H9 (cell line): ENCODE measurements at regions not wholly inside any gene's neighbourhood (a gene's known extent, or its start where the extent isn't known, plus 50 kb on each side); places are given as distances from the start of the nearest gene placed in this dataset.

Experiments
- DNase-seq: peaks from one replicate; pipeline ENCODE4 v3.0.0-alpha.2; 2017
- H2AFZ ChIP-seq: one replicate; pipeline ENCODE4 v1.6.1; 2013; ENCODE audit warnings: mild to moderate bottlenecking, low read length, control low read depth, moderate library complexity
- H2AK5ac ChIP-seq: 2 replicates; pipeline ENCODE4 v1.6.1; 2013; ENCODE audit warnings: low read length, control low read depth, mixed read lengths; ENCODE audit not compliant: insufficient read length
- H2BK120ac ChIP-seq: one replicate; pipeline ENCODE4 v1.6.1; 2013; ENCODE audit warnings: low read depth, mild to moderate bottlenecking, low read length, control low read depth, inconsistent platforms; ENCODE audit not compliant: poor library complexity, severe bottlenecking
- H2BK12ac ChIP-seq: 2 replicates; pipeline ENCODE4 v1.6.1; 2013; ENCODE audit warnings: low read length, control low read depth, mixed read lengths, low read depth; ENCODE audit not compliant: insufficient read length
- H2BK15ac ChIP-seq: 2 replicates; pipeline ENCODE4 v1.6.1; 2013; ENCODE audit warnings: low read depth, low read length, control low read depth
- H2BK20ac ChIP-seq: one replicate; pipeline ENCODE4 v1.6.1; 2013; ENCODE audit warnings: low read depth, mild to moderate bottlenecking, low read length, control low read depth, inconsistent platforms; ENCODE audit not compliant: poor library complexity, severe bottlenecking
- H2BK5ac ChIP-seq: 2 replicates; pipeline ENCODE4 v1.6.1; 2013; ENCODE audit warnings: low read length, control low read depth, mixed read lengths; ENCODE audit not compliant: insufficient read length
- H3K14ac ChIP-seq: 2 replicates; pipeline ENCODE4 v1.6.1; 2013; ENCODE audit warnings: low read length, control low read depth; ENCODE audit not compliant: insufficient read depth
- H3K18ac ChIP-seq: 2 replicates; pipeline ENCODE4 v1.6.1; 2013; ENCODE audit warnings: low read depth, mild to moderate bottlenecking, mixed read lengths, low read length, control low read depth; ENCODE audit not compliant: insufficient read length
- H3K23ac ChIP-seq: 2 replicates; pipeline ENCODE4 v1.6.1; 2013; ENCODE audit warnings: low read length, control low read depth, mixed read lengths, low read depth; ENCODE audit not compliant: insufficient read length
- H3K23me2 ChIP-seq: 2 replicates; pipeline ENCODE4 v1.6.1; 2013; ENCODE audit warnings: low read depth, mild to moderate bottlenecking, mixed read lengths, low read length, control low read depth; ENCODE audit not compliant: insufficient read length, poor library complexity, severe bottlenecking
- H3K27ac ChIP-seq: 2 replicates; pipeline ENCODE4 v1.5.1; 2013; ENCODE audit warnings: low read length, control low read depth, mixed read lengths, low read depth; ENCODE audit not compliant: insufficient read length
- H3K27me3 ChIP-seq: 2 replicates; pipeline ENCODE4 v1.6.1; 2013; ENCODE audit warnings: low read length, control low read depth, inconsistent platforms; ENCODE audit not compliant: insufficient read depth
- H3K4ac ChIP-seq: 2 replicates; pipeline ENCODE4 v1.6.1; 2013; ENCODE audit warnings: low read depth, mild to moderate bottlenecking, control low read depth, inconsistent platforms, low read length, moderate library complexity
- H3K4me1 ChIP-seq: 2 replicates; pipeline ENCODE4 v1.6.1; 2013; ENCODE audit warnings: low read length, control low read depth, inconsistent platforms; ENCODE audit not compliant: insufficient read depth
- H3K4me2 ChIP-seq: 2 replicates; pipeline ENCODE4 v1.6.1; 2013; ENCODE audit warnings: low read length, control low read depth, mixed read lengths; ENCODE audit not compliant: insufficient read length, insufficient read depth
- H3K56ac ChIP-seq: 2 replicates; pipeline ENCODE4 v1.6.1; 2013; ENCODE audit warnings: low read depth, mild to moderate bottlenecking, mixed read lengths, low read length, control low read depth; ENCODE audit not compliant: insufficient read length
- H3K79me1 ChIP-seq: 2 replicates; pipeline ENCODE4 v1.6.1; 2013; ENCODE audit warnings: low read depth, mild to moderate bottlenecking, moderate library complexity, low read length, control low read depth, inconsistent platforms; ENCODE audit not compliant: insufficient read depth, poor library complexity, severe bottlenecking
- H3K79me2 ChIP-seq: 2 replicates; pipeline ENCODE4 v1.6.1; 2013; ENCODE audit warnings: low read length, control low read depth, inconsistent platforms; ENCODE audit not compliant: insufficient read depth
- H3K9ac ChIP-seq: 2 replicates; pipeline ENCODE4 v1.6.1; 2013; ENCODE audit warnings: low read length, control low read depth, mixed read lengths; ENCODE audit not compliant: insufficient read length; ENCODE audit errors: extremely low read depth
- H3K9me3 ChIP-seq: one replicate; pipeline ENCODE4 v1.6.1; 2013; ENCODE audit warnings: low read depth, low read length, inconsistent platforms; ENCODE audit not compliant: control insufficient read depth
- H3T11ph ChIP-seq: one replicate; pipeline ENCODE4 v1.6.1; 2013; ENCODE audit warnings: mild to moderate bottlenecking, low read length, control low read depth, inconsistent platforms
- H4K20me1 ChIP-seq: one replicate; pipeline ENCODE4 v1.6.1; 2013; ENCODE audit not compliant: control insufficient read depth, insufficient read length, insufficient read depth
- H4K5ac ChIP-seq: 2 replicates; pipeline ENCODE4 v1.6.1; 2013; ENCODE audit warnings: low read depth, mild to moderate bottlenecking, mixed read lengths, low read length, control low read depth; ENCODE audit not compliant: insufficient read length
- H4K8ac ChIP-seq: replicated peaks from 2 replicates; pipeline ENCODE4 v1.6.1; 2013; ENCODE audit warnings: low read length, control low read depth, mixed read lengths, low read depth; ENCODE audit not compliant: insufficient read length
- H4K91ac ChIP-seq: 2 replicates; pipeline ENCODE4 v1.6.1; 2013; ENCODE audit warnings: low read depth, mild to moderate bottlenecking, moderate library complexity, mixed read lengths, low read length, control low read depth; ENCODE audit not compliant: insufficient read length
- H3K27ac Mint-ChIP-seq, 3 experiments: 2 replicates in 2 of 3; 3 replicates in 1 of 3; pipeline ENCODE4 v1.8.0; 2020 to 2021; ENCODE audit warnings: mixed read lengths in 3 of 3, mild to moderate bottlenecking in 1 of 3, moderate library complexity in 1 of 3
- H3K27me3 Mint-ChIP-seq: 2 replicates; pipeline ENCODE4 v1.8.0; 2021; ENCODE audit warnings: low read depth, mild to moderate bottlenecking, moderate library complexity, mixed read lengths
- H3K36me3 Mint-ChIP-seq, 3 experiments: 2 replicates in 2 of 3; 3 replicates in 1 of 3; pipeline ENCODE4 v1.8.0; 2020 to 2021; ENCODE audit warnings: low read depth in 3 of 3, mixed read lengths in 3 of 3; ENCODE audit not compliant: insufficient read depth in 1 of 3
- H3K4me1 Mint-ChIP-seq, 2 experiments: 2 replicates each; pipeline ENCODE4 v1.8.0; 2020; ENCODE audit warnings: mixed read lengths in 2 of 2
- H3K4me3 Mint-ChIP-seq, 2 experiments: 2 replicates in 1 of 2; 3 replicates in 1 of 2; pipeline ENCODE4 v1.8.0; 2020 to 2021; ENCODE audit warnings: mild to moderate bottlenecking in 2 of 2, mixed read lengths in 2 of 2, moderate library complexity in 1 of 2
- H3K9me3 Mint-ChIP-seq, 2 experiments: 2 replicates in 1 of 2; 3 replicates in 1 of 2; pipeline ENCODE4 v1.8.0; 2020; ENCODE audit warnings: mild to moderate bottlenecking in 2 of 2, mixed read lengths in 2 of 2, moderate library complexity in 1 of 2
- WGBS: extraction: QIAGEN DNeasy Blood & Tissue Kit; methylation state at CpG from one replicate; pipeline ENCODE4 v1.1.7; 2013; ENCODE audit warnings: missing lambda C conversion rate, low lambda C conversion rate, mixed read lengths; ENCODE audit not compliant: insufficient read length; ENCODE audit errors: extremely low coverage; 5-methylcytosine and 5-hydroxymethylcytosine counted together
- TF ChIP-seq, protein P1 (sequence below): fragments of 200-600 bp; sonication (generic); conservative IDR thresholded peaks from 3 replicates; pipeline ENCODE4 v1.8.0; 2021; ENCODE audit warnings: antibody characterized with exemption, mild to moderate bottlenecking

DNA sequence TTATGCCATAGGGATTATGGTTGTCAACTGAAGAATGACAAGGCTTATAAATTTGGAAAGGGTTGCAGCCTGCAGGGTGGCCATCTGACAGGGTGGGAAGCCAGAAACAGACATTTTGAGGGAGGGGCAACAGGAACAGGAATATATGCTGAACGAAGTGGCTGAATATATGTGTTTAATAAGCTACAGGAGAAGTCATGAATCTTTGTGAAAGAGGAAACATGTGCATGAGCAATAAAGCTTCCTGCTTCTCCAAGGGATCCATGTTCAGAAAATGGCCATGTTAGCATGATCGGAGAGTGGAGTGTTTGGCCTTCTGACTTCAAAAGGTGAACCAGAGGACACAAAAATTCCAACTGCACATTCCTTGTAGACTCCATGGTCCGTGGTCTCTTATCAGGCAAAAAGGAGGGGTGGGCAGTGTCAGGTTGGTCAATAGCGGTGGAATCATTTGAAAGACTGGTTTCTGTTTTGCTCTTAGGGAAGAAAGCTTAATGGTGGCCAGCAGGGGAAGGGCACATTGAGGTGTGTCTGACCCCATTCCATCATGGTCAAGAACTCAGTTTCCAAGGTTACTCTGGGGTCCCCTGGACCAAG is 144.1 kb downstream of the SOCS6 start:
- Mint-ChIP-seq H3K27me3 (no peaks in the 10 kb centered on the region), H3K4me3 (no peak overlapping the region), H3K36me3 (no peaks in the 10 kb centered on the region; a peak in 1 of 7 replicates), H3K27ac (no peak overlapping the region), H3K9me3 (no peaks in the 10 kb centered on the region), H3K4me1 (peaks cover 6 to 8% of the 10 kb centered on the region in 2 experiments; a peak in 2 of 4 replicates)
- Histone ChIP-seq H3K4ac (no peak overlapping the region), H4K5ac (no peak overlapping the region), H3K79me2 (no peaks in the 10 kb centered on the region), H4K91ac (no peak overlapping the region), H2BK120ac (no peak overlapping the region), H2AFZ (no peak overlapping the region), H2BK12ac (no peak overlapping the region), H2BK15ac (no peak overlapping the region), H3K14ac (no peak overlapping the region), H2AK5ac (no peak overlapping the region), H2BK5ac (no peak overlapping the region), H3K18ac (no peak overlapping the region), H4K8ac (no peak overlapping the region), H3K23ac (no peak overlapping the region), H3K23me2 (no peaks in the 10 kb centered on the region), H4K20me1 (no peaks in the 10 kb centered on the region), H2BK20ac (no peak overlapping the region), H3K9ac (no peak overlapping the region), H3K9me3 (no peaks in the 10 kb centered on the region), H3K4me2 (no peak overlapping the region), H3T11ph (no peak overlapping the region), H3K79me1 (no peaks in the 10 kb centered on the region), H3K4me1 (no peaks in the 10 kb centered on the region; the same call in 1 of the 2 replicates), H3K27ac (no peak overlapping the region), H3K56ac (no peak overlapping the region), H3K27me3 (no peaks in the 10 kb centered on the region)
- DNase-seq = no peak
- WGBS = no CpG with 5 or more reads among the region's 4 CpGs
- TF ChIP-seq, protein P1, sequence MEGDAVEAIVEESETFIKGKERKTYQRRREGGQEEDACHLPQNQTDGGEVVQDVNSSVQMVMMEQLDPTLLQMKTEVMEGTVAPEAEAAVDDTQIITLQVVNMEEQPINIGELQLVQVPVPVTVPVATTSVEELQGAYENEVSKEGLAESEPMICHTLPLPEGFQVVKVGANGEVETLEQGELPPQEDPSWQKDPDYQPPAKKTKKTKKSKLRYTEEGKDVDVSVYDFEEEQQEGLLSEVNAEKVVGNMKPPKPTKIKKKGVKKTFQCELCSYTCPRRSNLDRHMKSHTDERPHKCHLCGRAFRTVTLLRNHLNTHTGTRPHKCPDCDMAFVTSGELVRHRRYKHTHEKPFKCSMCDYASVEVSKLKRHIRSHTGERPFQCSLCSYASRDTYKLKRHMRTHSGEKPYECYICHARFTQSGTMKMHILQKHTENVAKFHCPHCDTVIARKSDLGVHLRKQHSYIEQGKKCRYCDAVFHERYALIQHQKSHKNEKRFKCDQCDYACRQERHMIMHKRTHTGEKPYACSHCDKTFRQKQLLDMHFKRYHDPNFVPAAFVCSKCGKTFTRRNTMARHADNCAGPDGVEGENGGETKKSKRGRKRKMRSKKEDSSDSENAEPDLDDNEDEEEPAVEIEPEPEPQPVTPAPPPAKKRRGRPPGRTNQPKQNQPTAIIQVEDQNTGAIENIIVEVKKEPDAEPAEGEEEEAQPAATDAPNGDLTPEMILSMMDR = no peak
